ENCODE measurements at regions not wholly inside any gene's neighbourhood (a gene's known extent, or its start where the extent isn't known, plus 50 kb on each side); places are given as distances from the start of the nearest gene placed in this dataset.

- TF ChIP-seq, protein P1, sequence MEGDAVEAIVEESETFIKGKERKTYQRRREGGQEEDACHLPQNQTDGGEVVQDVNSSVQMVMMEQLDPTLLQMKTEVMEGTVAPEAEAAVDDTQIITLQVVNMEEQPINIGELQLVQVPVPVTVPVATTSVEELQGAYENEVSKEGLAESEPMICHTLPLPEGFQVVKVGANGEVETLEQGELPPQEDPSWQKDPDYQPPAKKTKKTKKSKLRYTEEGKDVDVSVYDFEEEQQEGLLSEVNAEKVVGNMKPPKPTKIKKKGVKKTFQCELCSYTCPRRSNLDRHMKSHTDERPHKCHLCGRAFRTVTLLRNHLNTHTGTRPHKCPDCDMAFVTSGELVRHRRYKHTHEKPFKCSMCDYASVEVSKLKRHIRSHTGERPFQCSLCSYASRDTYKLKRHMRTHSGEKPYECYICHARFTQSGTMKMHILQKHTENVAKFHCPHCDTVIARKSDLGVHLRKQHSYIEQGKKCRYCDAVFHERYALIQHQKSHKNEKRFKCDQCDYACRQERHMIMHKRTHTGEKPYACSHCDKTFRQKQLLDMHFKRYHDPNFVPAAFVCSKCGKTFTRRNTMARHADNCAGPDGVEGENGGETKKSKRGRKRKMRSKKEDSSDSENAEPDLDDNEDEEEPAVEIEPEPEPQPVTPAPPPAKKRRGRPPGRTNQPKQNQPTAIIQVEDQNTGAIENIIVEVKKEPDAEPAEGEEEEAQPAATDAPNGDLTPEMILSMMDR (conservative IDR thresholded peaks at IDR 0.05; ENCODE audit: low read depth, low read length): no peak
- no peak for TF ChIP-seq EZH2 (IDR thresholded peaks at IDR 0.05; ENCODE audit: low read length, unreplicated experiment)
- TF ChIP-seq EZH2phosphoT487 (IDR thresholded peaks at IDR 0.05; ENCODE audit: borderline replicate concordance, low read length): no peak
Measured at GRCh38 chr16:35399133-35399532, 1939.7 kb downstream of the TP53TG3F start.

All from PC-3 (cell line).